Fibroblast of skin of right quadriceps (primary cell): ENCODE measurements at regions not wholly inside any gene's neighbourhood (a gene's known extent, or its start where the extent isn't known, plus 50 kb on each side); places are given as distances from the start of the nearest gene placed in this dataset.
"Not testable (repeated sequence)": the region's sequence is repeated elsewhere in the genome, so short reads cannot be mapped to it uniquely, and the experiment has no call there.

Experiments
- DNase-seq: peaks from one replicate; pipeline ENCODE4 v3.0.0-alpha.2; 2013

GRCh38 chr5:72692231-72692637, 124.2 kb upstream of the TNPO1 start:
- DNase-seq, result peak; percentile 63

GRCh38 chr5:72691751-72692150, 124.7 kb upstream of the TNPO1 start:
- no peak for DNase-seq

GRCh38 chr5:72688916-72689315, 127.5 kb upstream of the TNPO1 start:
- no peak for DNase-seq

GRCh38 chr5:72687288-72687687, 129.2 kb upstream of the TNPO1 start:
- DNase-seq, result no peak

GRCh38 chr5:72682561-72682960, 133.9 kb upstream of the TNPO1 start:
- no peak for DNase-seq

- no peak for DNase-seq
Measured at GRCh38 chr5:72681781-72682180, 134.7 kb upstream of the TNPO1 start.

- DNase-seq, result no peak
Measured at GRCh38 chr5:72677447-72677846, 139.0 kb upstream of the TNPO1 start.

GRCh38 chr5:72676831-72677230, 139.6 kb upstream of the TNPO1 start:
- not testable (repeated sequence) for DNase-seq

GRCh38 chr5:72673623-72674022, 142.8 kb upstream of the TNPO1 start:
- DNase-seq, result no peak

- no peak for DNase-seq
Measured at GRCh38 chr5:72673180-72673579, 143.3 kb upstream of the TNPO1 start.

GRCh38 chr5:72667708-72668107, 148.8 kb upstream of the TNPO1 start:
- DNase-seq, result no peak

- no peak for DNase-seq
Measured at GRCh38 chr5:72662936-72663335, 153.5 kb upstream of the TNPO1 start.

GRCh38 chr5:72662305-72662704, 154.2 kb upstream of the TNPO1 start:
- DNase-seq, result no peak

GRCh38 chr5:72661405-72661804, 154.2 kb upstream of the ZNF366 start:
- peak; percentile 66 for DNase-seq

GRCh38 chr5:72659726-72660125, 152.5 kb upstream of the ZNF366 start:
- DNase-seq, result no peak

GRCh38 chr5:72658761-72659540, 151.7 kb upstream of the ZNF366 start:
- DNase-seq, result peak; percentile 20

- no peak for DNase-seq
Measured at GRCh38 chr5:72658161-72658560, 151.0 kb upstream of the ZNF366 start.

GRCh38 chr5:72656756-72657513, 149.7 kb upstream of the ZNF366 start:
- DNase-seq, result no peak

- no peak for DNase-seq
Measured at GRCh38 chr5:72656331-72656730, 149.1 kb upstream of the ZNF366 start.

GRCh38 chr5:72654231-72654630, 147.0 kb upstream of the ZNF366 start:
- no peak for DNase-seq

- DNase-seq, result no peak
Measured at GRCh38 chr5:72653586-72653985, 146.4 kb upstream of the ZNF366 start.

GRCh38 chr5:72651779-72652178, 144.6 kb upstream of the ZNF366 start:
- DNase-seq, result peak; percentile 27

- DNase-seq, result no peak
Measured at GRCh38 chr5:72651109-72651508, 143.9 kb upstream of the ZNF366 start.

- DNase-seq, result peak; percentile 74
Measured at GRCh38 chr5:72649449-72649848, 142.2 kb upstream of the ZNF366 start.
